ENCODE measurements at regions not wholly inside any gene's neighbourhood (a gene's known extent, or its start where the extent isn't known, plus 50 kb on each side); places are given as distances from the start of the nearest gene placed in this dataset.

DNA sequence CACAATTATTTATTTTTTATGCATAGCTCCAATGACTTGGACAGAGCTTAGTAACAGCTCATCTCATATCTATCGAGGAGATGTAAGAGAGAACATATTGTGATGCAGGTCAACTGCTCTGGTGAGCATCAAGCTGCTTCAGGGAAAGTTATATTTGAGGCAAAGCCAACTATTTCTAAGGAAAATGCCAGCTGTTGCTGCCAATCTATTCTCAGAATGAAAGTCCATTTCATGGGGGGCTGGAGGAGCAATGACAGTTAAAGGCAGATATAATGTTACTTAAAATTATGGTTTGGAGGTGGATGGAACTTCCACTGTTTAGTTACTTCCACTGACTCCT lies 424.8 kb downstream of the KIF20B start:
- DNase-seq = peak; percentile 29
- Histone ChIP-seq H3K36me3 (ENCODE audit: control insufficient read depth, insufficient read depth, low read length) (no peaks in the 10 kb centered on the region), H3K9me3 (replicated peaks; ENCODE audit: control insufficient read depth, low read depth, low read length) (no peaks in the 10 kb centered on the region), H3K4me1 (ENCODE audit: control insufficient read depth, insufficient read depth, low read length) (peaks cover 9% of the 10 kb centered on the region), H3K27ac (ENCODE audit: low read length) (no peak overlapping the region), H3K4me3 (ENCODE audit: low read length) (no peak overlapping the region), H3K27me3 (ENCODE audit: control insufficient read depth, insufficient read depth, low read length) (no peaks in the 10 kb centered on the region)
- WGBS (ENCODE audit: insufficient coverage) = no CpG with 5 or more reads among the region's 1 CpG

DNA sequence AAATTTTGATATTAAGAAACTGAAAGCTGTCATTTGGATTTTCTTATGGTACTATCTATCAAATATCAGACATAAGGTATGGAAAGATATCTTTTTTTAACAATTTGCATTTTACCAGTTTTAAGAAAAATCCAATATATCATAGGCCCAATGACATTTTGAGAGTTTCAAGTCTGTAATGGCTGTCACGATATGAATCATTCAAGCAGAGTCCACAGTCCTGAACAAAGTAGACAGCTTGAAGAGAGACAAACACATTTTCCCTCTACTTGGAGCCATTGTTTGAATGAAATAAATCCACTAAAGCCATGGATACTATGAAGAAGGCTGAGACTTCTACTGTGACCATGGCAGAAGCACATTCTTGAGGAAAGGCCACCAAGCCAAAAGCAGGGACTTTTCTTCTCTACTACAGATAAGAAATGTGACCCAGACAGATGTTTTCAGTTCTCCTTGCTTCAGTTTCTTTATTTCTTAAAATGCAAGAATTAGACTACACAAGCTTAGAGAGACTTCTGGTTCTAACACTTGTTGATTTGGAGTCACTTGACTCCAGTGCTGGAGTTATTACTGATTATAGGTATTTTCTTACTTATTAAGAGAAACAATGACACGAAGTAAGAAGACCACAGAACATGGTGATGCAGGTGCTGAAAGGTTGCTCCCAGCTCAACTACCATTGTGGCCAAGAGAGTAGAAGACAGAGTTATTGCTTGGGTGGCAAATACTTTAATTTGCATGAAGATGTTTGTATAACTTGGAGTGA lies 429.1 kb downstream of the KIF20B start:
- DNase-seq = no peak
- Histone ChIP-seq H3K36me3 (ENCODE audit: control insufficient read depth, insufficient read depth, low read length) (no peaks in the 10 kb centered on the region), H3K9me3 (replicated peaks; ENCODE audit: control insufficient read depth, low read depth, low read length) (peaks cover under 1% of the 10 kb centered on the region), H3K27ac (ENCODE audit: low read length) (no peak overlapping the region), H3K27me3 (ENCODE audit: control insufficient read depth, insufficient read depth, low read length) (no peaks in the 10 kb centered on the region), H3K4me3 (ENCODE audit: low read length) (no peak overlapping the region), H3K4me1 (ENCODE audit: control insufficient read depth, insufficient read depth, low read length) (peaks cover 6% of the 10 kb centered on the region)
- no CpG with 5 or more reads among the region's 2 CpGs for WGBS (ENCODE audit: insufficient coverage)

DNA sequence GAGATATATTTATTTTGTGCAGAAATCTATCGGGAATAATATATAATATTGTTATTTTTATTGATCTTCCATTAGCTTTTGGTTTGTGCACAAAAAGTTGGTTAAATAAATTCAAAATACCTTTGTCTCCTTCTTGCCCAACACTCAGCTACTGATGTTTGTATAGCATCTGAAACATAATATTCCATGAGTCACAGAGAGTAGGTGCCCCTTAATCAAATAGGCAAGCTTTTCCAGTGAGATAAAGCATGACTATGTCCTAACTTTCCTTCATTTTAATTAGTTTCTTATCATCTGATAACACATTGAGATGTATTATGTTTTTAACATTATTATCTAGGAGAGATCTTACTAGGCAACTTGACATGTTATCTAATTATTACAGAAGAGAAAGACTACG lies 432.2 kb downstream of the KIF20B start:
- WGBS (ENCODE audit: insufficient coverage) = no CpG with 5 or more reads among the region's 2 CpGs
- Histone ChIP-seq H3K36me3 (ENCODE audit: control insufficient read depth, insufficient read depth, low read length) (no peaks in the 10 kb centered on the region), H3K27ac (ENCODE audit: low read length) (no peak overlapping the region), H3K4me3 (ENCODE audit: low read length) (no peak overlapping the region), H3K27me3 (ENCODE audit: control insufficient read depth, insufficient read depth, low read length) (no peaks in the 10 kb centered on the region), H3K9me3 (replicated peaks; ENCODE audit: control insufficient read depth, low read depth, low read length) (peaks cover 24% of the 10 kb centered on the region), H3K4me1 (ENCODE audit: control insufficient read depth, insufficient read depth, low read length) (no peaks in the 10 kb centered on the region)
- DNase-seq = no peak

DNA sequence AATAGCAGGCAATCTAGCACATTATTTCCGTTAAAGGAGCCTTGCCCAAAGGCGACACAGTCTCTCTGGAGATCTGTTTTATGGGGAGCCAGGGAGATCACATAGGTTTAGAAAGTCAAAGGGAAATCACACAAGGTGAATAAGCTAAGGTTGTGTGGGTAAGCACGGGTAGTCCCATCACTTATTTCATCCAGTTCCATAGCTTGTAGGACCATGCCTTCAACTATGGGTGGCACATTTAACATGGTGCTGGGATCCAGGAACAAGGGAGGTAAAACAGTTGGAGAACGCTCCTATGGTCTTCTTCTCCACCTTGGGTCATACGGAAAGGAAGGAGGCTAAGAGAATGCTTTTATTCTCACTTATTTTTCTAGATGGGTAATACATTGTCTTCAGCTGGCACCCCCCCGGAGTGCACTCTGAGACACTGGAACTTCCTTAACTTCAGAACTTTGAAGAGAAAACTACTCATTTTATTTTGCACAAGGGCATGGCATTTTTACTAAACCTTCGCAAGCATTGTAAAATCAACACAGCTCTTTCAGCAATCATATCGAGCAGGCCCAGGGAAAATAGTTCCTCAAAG lies 435.4 kb downstream of the KIF20B start:
- peaks cover 31% of the 10 kb centered on the region for H3K9me3 ChIP-seq (replicated peaks; ENCODE audit: control insufficient read depth, low read depth, low read length)

DNA sequence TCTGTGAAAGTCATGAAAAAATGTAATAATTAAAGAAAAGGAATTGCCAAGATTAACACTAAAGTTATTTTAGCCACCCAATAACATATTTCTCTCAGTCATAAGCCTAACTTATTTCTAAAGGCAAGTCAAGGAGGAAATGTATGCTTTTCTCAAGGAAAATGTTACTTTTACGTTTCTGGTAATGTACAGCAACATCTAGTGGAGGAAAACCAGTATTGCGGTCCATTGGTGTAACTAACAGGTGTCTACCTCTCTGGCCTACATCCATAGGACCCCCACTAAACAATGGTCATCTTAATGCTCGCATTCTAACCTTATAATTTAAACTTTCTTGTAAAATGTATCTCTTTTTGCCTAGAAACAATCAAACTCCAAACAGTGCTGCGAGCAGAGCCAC lies 437.5 kb downstream of the KIF20B start:
- Histone ChIP-seq H3K36me3 (ENCODE audit: control insufficient read depth, insufficient read depth, low read length) (no peaks in the 10 kb centered on the region), H3K4me3 (ENCODE audit: low read length) (no peak overlapping the region), H3K4me1 (ENCODE audit: control insufficient read depth, insufficient read depth, low read length) (no peaks in the 10 kb centered on the region), H3K27ac (ENCODE audit: low read length) (no peak overlapping the region), H3K9me3 (replicated peaks; ENCODE audit: control insufficient read depth, low read depth, low read length) (peaks cover 31% of the 10 kb centered on the region), H3K27me3 (ENCODE audit: control insufficient read depth, insufficient read depth, low read length) (no peaks in the 10 kb centered on the region)
- DNase-seq = no peak
- WGBS (ENCODE audit: insufficient coverage) = 86% methylated on average over 1 of the region's 4 CpGs

More for the DNA sequence above, 435.4 kb downstream of the KIF20B start:
- no peaks in the 10 kb centered on the region for H3K36me3 ChIP-seq (ENCODE audit: control insufficient read depth, insufficient read depth, low read length)
- no peaks in the 10 kb centered on the region for H3K4me1 ChIP-seq (ENCODE audit: control insufficient read depth, insufficient read depth, low read length)
- WGBS (ENCODE audit: insufficient coverage) = 75% methylated on average over 4 of the region's 8 CpGs
- no peak overlapping the region for H3K4me3 ChIP-seq (ENCODE audit: low read length)
- H3K27ac ChIP-seq (ENCODE audit: low read length) = no peak overlapping the region
- H3K27me3 ChIP-seq (ENCODE audit: control insufficient read depth, insufficient read depth, low read length) = no peaks in the 10 kb centered on the region
- DNase-seq = no peak

DNA sequence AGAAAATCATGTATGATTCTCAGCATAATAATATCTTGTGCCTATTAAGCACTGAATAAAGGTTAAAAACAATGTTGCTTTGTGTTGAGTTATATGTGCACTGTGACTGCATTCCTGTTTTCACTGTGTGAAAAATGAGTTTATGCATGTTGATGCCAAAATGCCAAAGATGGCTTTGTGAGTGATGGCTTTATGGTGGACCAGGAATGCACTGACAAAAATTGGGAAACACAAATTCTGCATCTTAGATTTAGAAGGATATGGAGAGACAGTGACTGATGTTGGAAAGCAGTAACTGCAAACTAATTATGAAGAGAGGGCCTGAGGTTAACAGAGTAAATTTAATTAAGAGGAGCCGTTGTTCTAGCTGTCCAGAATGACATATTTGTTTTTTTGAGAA lies 440.4 kb downstream of the KIF20B start:
- peaks cover 20% of the 10 kb centered on the region for H3K9me3 ChIP-seq (replicated peaks; ENCODE audit: control insufficient read depth, low read depth, low read length)
- 57% methylated on average over 1 of the region's 1 CpG for whole genome bisulfite sequencing (ENCODE audit: insufficient coverage)
- H3K36me3 ChIP-seq (ENCODE audit: control insufficient read depth, insufficient read depth, low read length) = no peaks in the 10 kb centered on the region
- no peaks in the 10 kb centered on the region for H3K27me3 ChIP-seq (ENCODE audit: control insufficient read depth, insufficient read depth, low read length)
- no peak overlapping the region for H3K27ac ChIP-seq (ENCODE audit: low read length)
- no peaks in the 10 kb centered on the region for H3K4me1 ChIP-seq (ENCODE audit: control insufficient read depth, insufficient read depth, low read length)
- H3K4me3 ChIP-seq (ENCODE audit: low read length) = no peak overlapping the region
- no peak for DNase-seq

DNA sequence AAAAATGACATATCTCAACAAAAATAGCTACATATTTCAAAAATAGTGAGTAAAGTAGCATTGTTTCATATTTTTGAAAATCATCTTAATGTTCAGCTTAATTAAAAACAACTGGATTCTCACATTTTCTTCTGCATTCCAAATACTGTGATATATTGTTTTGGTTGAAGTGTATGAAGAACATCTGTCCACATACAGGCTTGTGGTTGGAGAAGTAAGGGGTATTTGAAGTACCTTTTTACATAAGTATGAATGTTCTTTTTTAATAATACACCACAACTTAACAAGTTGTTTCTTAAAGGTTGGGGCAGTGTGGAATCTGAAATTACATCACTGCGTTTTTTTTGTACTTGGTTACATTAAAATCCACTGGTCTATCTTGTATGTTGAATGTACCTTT lies 442.5 kb downstream of the KIF20B start:
- Histone ChIP-seq H3K27me3 (ENCODE audit: control insufficient read depth, insufficient read depth, low read length) (no peaks in the 10 kb centered on the region), H3K36me3 (ENCODE audit: control insufficient read depth, insufficient read depth, low read length) (no peaks in the 10 kb centered on the region), H3K4me1 (ENCODE audit: control insufficient read depth, insufficient read depth, low read length) (no peaks in the 10 kb centered on the region), H3K4me3 (ENCODE audit: low read length) (no peak overlapping the region), H3K9me3 (replicated peaks; ENCODE audit: control insufficient read depth, low read depth, low read length) (peaks cover 7% of the 10 kb centered on the region), H3K27ac (ENCODE audit: low read length) (no peak overlapping the region)
- no CpG with 5 or more reads among the region's 1 CpG for WGBS (ENCODE audit: insufficient coverage)
- no peak for DNase-seq

DNA sequence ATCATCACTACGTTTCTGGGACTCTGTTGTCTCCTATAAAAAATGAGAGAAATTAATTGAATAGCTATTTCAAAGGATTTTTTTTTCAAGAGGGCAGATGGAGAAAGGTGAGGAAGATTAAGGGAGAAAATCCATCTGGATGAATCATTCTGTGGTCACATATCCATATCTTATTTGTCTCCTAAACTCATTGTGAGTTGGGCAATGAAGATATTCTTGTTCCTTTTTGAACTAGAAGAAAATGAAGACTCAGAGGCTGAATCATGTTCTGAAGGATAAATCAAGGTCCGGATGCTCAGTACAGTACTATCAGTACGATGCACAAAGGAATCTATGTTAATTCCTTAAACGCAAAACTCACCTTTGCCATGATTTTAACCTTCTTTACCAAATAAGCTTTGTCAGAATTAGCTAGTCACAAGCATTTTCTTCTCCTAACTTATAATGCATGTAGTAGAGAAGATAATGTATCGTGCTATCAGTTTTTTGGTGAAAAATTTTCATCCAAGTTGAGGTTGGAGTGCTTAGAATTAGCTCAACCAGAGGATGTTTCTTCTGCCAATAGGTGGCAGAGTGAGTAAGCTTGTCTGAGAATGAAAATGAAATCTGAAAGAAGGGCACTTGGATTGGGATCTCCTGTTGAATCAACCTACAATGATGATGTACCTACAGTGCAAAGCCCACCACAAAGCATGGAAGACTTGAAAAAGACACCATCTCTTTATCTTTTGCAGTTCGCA lies 446.9 kb downstream of the KIF20B start:
- Histone ChIP-seq H3K27ac (ENCODE audit: low read length) (no peak overlapping the region), H3K36me3 (ENCODE audit: control insufficient read depth, insufficient read depth, low read length) (no peaks in the 10 kb centered on the region), H3K4me1 (ENCODE audit: control insufficient read depth, insufficient read depth, low read length) (no peaks in the 10 kb centered on the region), H3K4me3 (ENCODE audit: low read length) (no peak overlapping the region), H3K9me3 (replicated peaks; ENCODE audit: control insufficient read depth, low read depth, low read length) (no peaks in the 10 kb centered on the region), H3K27me3 (ENCODE audit: control insufficient read depth, insufficient read depth, low read length) (no peaks in the 10 kb centered on the region)
- 100% methylated on average over 1 of the region's 6 CpGs for WGBS (ENCODE audit: insufficient coverage)
- DNase-seq = peak; percentile 31

DNA sequence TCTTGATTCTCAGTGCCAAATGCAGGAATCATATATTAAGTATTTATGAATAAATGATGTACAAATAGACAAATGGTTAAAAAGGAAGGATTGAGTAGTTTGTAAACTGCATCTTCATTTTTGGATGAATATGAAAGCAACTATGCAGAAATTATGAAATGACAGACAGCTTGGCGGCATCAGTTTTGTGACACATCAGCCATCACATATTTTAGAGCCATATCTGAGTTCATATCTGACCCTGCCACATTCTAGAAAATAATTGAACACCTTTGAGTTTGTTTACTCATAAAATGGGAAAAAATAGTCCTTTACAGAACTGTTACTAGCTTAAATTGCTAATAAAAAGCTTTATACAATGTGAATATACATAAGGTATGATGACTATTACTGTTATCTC lies 448.2 kb downstream of the KIF20B start:
- no peak for DNase-seq
- H3K27me3 ChIP-seq (ENCODE audit: control insufficient read depth, insufficient read depth, low read length) = no peaks in the 10 kb centered on the region
- H3K27ac ChIP-seq (ENCODE audit: low read length) = no peak overlapping the region
- no peaks in the 10 kb centered on the region for H3K9me3 ChIP-seq (replicated peaks; ENCODE audit: control insufficient read depth, low read depth, low read length)
- H3K4me3 ChIP-seq (ENCODE audit: low read length) = no peak overlapping the region
- no CpG with 5 or more reads among the region's 1 CpG for WGBS (ENCODE audit: insufficient coverage)
- no peaks in the 10 kb centered on the region for H3K36me3 ChIP-seq (ENCODE audit: control insufficient read depth, insufficient read depth, low read length)
- H3K4me1 ChIP-seq (ENCODE audit: control insufficient read depth, insufficient read depth, low read length) = no peaks in the 10 kb centered on the region

DNA sequence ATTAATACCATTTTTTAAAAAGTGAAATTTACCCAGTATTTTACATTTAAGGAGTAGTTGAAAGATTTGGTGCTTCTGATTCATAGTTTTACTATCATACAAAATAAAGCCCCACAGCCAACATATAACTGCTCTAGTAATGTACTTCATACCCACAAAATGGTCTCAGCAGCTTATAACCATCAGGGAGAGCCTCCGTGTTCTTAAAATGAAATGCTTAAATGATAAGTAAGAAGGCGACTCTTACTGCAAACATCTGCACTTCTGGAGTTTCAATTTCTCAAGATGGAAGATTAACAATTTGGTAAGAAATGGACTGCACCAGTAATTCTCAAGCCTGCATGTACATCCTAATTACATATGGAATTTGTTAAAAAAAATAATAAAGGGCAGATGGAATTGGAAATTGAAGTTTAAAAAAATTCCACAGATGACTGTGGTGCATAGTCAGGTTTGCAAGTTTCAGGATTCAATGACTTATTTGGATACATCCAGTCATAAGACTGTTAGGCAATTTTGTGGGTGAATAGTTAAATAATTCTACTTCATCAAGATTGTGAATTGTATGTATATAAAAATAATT lies 461.0 kb downstream of the KIF20B start:
- H3K27ac ChIP-seq (ENCODE audit: low read length) = no peak overlapping the region
- no peaks in the 10 kb centered on the region for H3K4me1 ChIP-seq (ENCODE audit: control insufficient read depth, insufficient read depth, low read length)
- no peak for DNase-seq
- WGBS (ENCODE audit: insufficient coverage) = no CpG with 5 or more reads among the region's 2 CpGs
- no peaks in the 10 kb centered on the region for H3K36me3 ChIP-seq (ENCODE audit: control insufficient read depth, insufficient read depth, low read length)
- no peak overlapping the region for H3K4me3 ChIP-seq (ENCODE audit: low read length)
- no peaks in the 10 kb centered on the region for H3K27me3 ChIP-seq (ENCODE audit: control insufficient read depth, insufficient read depth, low read length)
- H3K9me3 ChIP-seq (replicated peaks; ENCODE audit: control insufficient read depth, low read depth, low read length) = no peaks in the 10 kb centered on the region

All from muscle of leg (tissue), 3 donors.